ENCODE measurements at regions not wholly inside any gene's neighbourhood (a gene's known extent, or its start where the extent isn't known, plus 50 kb on each side); places are given as distances from the start of the nearest gene placed in this dataset.
A peak's percentile ranks its signal among the peaks of the same experiment; 100 is the strongest.

- DNase-seq, result peak; percentile 86
Measured at GRCh38 chr18:75654851-75655751, 227.6 kb upstream of the SMIM21 start.

GRCh38 chr18:75654386-75654785 lies 226.9 kb upstream of the SMIM21 start:
- no peak for DNase-seq

GRCh38 chr18:75652528-75652927 lies 225.0 kb upstream of the SMIM21 start:
- no peak for DNase-seq

DNA sequence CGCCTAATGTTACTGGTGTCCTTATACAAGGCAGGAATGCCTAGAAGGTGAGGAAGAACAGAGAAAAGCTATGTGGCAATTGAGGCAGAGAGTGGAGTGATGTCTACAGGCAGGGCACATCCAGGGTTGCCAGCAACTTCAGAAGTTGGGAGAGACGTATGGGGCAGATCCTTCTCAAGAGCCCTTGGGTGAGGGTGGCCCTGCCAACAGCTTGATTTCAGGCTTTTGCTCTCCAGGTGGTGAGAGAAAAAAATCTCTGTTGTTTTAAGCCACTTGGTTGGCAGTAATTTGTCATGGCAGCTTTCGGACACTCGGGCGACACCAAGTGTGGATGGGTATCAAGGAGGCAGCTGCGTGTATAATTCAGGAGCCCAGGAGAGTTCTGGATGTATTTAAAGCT lies 217.4 kb upstream of the SMIM21 start:
- no peak for DNase-seq

DNA sequence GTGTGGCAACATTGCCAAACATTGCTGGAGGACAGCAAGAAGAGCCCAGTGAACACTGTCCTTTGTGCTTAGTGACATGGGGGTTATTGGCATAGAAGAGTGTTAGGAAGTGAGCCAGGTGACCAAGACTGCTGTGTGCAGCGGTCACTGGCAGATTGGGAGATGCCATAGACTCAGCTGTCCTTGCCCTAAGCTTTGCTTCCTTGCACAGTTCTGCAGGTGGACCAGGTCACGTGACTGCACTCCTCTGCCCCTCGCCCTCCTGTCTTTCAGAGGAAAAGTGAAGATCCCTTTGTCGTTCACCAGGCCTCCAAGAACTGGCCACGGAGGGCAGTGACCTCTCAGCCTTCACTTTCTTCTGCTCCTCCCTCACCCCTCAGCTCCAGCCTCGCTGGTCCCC lies 215.6 kb upstream of the SMIM21 start:
- DNase-seq, result no peak

DNA sequence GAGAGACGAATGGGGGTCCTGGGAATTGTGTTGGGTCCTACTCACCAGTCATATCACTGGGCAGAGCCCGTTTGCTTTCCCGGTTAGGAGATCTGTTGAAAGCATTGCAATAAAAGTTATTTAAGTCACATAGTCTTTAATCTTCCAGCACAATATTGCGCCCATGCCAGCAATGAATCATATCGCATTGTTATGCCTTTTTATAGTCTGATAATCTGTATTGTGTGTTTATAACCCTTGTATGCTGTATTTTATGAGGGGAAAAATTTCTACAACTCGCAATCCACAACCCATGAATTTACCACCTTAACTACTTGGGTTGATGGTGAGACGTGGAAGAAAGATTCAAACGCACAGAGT lies 211.9 kb upstream of the SMIM21 start:
- no peak for DNase-seq

- no peak for DNase-seq
Measured at GRCh38 chr18:75638776-75639471, 211.4 kb upstream of the SMIM21 start.

DNA sequence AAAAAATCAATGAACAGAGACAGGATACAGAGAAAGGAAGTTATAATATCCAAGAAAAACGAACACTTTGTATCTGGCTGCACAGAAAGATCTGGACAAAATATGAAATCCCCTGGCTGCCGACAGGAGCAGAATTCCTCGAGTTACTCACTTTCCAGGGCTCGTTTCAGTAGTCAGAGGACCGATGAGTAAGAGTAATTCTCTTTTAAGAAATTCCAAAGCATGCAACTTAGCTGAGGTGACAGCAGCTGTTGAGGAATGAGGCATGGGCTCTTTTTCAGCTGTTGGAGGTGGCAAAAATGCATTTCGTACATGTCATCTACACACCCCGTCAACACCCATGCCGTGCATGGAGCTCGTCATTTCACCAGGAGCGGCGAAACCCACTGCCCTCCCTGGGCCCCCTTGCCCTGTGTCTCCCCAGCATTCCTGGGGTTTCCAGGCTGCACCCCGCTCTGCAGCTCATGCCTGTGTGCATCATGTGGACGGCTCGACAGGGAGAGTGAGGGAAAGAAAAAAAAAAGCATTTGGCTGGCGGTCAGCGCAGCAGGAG lies 210.8 kb upstream of the SMIM21 start:
- DNase-seq, result no peak

- DNase-seq, result peak; percentile 4
Measured at GRCh38 chr18:75635096-75635495, 207.6 kb upstream of the SMIM21 start.

GRCh38 chr18:75625966-75626365 lies 198.5 kb upstream of the SMIM21 start:
- DNase-seq, result no peak

GRCh38 chr18:75624869-75625268 lies 197.4 kb upstream of the SMIM21 start:
- no peak for DNase-seq

DNA sequence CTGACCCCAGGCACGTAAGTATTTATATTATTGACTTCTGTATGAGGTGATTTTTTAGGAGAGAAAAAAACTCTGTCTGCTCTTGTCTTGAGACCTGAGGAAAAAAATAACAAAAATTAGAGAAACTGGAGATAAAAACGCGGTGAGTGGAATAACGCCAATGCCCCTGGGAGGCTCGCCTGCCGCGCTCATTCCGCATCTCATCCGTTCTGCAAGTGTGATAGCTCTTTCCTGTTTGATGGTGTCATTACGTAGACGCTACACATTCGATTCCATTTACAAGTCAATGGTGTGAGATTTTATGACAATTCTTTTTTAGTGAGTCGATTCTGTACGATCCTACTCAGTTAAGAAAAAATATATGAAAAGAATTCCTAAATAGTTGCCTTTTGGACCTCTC lies 194.3 kb upstream of the SMIM21 start:
- no peak for DNase-seq

DNA sequence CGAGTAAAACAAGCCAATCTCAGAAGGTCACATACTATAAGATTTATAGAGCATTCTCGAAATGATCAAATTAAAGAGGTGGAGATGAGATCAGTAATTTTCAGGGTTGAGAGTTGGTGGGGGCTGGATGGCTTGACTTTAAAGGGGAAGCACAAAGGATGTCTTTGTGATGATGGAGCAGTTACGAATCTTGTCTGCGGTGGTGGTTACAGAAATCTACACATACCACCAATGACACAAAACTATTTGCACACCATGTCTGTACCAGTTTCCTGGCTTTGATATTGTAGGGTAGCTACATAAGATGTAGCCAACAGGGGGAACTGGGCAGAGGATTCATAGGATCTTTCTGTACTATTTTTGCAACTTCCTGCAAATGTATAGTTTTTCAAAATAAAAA lies 190.6 kb upstream of the SMIM21 start:
- DNase-seq, result no peak

DNA sequence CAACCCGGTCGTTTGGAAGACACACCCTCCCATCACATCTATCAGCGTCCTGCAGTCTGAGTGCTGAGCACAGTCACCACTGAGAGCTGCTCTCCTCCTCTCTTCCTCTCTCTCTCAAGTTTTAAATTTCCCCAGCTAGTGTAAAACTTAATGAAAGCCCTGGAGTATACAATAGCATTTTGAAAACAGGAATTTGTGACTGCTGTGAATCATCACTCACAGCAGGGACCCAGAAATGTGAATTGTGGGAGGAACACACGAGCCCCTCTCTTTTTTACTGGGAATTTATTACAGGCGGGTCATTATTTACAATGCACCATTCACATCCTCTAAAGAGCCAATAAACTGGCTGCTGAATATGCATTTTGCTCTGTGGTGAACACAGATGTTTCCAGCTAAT lies 185.0 kb upstream of the SMIM21 start:
- no peak for DNase-seq

DNA sequence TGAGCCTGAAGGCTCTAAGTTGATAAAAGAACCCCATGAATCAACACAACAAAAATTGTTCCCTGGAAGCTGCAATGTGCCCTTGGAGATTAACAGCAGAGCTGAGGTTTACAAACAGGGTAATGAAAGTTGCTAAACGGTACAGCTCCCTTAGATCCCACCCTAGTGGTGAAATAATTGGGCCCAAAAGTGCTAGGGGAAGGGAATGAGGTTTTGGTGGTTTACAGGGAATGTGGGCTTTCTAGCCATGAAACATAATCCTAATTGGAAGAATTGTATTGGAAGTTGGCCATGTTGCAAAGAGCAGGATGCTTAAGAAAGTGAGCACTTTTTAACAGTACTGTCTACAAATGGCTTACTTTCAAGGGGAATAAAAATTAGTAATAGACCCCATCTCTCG lies 180.2 kb upstream of the SMIM21 start:
- no peak for DNase-seq

DNA sequence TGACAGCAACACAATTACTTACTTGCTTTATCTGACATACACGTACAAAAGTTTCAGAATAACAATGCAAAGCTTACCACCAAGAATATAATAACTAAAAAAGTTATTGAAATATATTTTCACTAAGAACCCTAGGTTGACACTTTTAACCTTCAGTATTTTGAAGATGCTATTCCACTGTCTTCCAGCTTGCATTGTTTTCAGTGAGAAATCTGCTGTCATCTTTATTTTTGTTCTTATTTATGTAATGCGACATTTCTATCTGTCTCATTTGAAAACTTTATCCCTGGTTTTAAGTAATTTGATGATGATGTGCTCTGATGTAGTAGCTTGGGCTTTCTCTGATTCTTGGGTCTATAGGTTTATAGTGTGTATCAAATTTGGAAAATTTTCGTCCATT lies 165.0 kb upstream of the SMIM21 start:
- DNase-seq, result no peak

GRCh38 chr18:75588412-75588811 lies 160.9 kb upstream of the SMIM21 start:
- no peak for DNase-seq

DNA sequence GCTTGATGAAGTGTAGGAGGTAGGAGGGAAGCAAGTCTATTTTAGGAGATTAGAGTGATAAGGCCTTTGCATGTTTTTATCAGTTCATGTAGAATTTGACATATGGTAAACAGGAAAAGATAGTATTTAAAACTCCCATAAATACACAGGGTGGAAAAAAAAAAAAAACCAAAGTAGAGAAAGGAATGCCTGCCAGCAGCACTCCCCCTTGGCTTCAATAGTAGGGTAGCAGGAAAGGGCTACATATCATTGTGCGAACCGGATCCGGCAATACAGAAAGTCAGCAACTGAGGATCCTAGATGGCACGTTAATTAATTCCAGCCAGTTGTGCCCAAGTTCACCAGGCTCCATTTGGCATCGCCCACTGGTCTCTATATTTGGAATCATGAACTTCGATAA lies 159.6 kb upstream of the SMIM21 start:
- peak; percentile 38 for DNase-seq

DNA sequence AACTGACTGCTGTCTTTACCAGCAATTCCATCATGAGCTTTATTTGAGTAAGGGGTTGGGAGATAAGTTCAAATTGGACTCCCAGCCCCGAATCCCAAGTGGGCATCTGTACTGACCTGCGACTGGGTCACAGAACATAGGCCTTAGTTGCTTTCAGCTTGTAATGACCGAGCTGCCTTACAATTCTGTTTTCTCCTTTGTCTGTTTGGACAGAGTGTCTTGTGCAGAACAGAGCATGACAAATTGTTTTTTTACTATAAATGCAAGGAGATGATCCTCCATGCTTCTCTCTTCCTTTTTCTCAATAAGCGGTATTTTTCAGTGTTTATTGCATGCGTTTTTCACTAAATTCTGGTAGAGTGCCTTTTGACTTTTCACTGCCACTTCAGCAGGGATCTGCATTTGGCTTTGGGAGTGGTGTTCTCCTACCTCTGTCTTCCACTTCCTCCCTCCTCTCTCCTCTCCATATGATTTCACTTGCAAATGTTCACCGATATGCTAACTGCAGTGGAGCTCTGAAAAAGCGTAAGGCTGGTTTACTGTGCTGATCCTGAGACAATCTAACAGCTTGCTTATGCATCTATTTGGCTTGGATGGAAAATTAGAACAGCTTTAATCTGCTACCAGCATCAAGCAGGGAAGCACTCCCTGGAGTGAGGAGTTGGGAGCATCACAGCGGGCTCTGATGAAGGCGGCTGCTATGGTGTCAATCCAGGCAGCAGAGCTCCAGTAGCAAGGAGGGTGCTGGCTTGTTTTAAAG lies 158.8 kb upstream of the SMIM21 start:
- peak; percentile 96 for DNase-seq

GRCh38 chr18:75582940-75583339 lies 155.4 kb upstream of the SMIM21 start:
- no peak for DNase-seq

GRCh38 chr18:75582406-75582821 lies 154.9 kb upstream of the SMIM21 start:
- DNase-seq, result no peak

DNA sequence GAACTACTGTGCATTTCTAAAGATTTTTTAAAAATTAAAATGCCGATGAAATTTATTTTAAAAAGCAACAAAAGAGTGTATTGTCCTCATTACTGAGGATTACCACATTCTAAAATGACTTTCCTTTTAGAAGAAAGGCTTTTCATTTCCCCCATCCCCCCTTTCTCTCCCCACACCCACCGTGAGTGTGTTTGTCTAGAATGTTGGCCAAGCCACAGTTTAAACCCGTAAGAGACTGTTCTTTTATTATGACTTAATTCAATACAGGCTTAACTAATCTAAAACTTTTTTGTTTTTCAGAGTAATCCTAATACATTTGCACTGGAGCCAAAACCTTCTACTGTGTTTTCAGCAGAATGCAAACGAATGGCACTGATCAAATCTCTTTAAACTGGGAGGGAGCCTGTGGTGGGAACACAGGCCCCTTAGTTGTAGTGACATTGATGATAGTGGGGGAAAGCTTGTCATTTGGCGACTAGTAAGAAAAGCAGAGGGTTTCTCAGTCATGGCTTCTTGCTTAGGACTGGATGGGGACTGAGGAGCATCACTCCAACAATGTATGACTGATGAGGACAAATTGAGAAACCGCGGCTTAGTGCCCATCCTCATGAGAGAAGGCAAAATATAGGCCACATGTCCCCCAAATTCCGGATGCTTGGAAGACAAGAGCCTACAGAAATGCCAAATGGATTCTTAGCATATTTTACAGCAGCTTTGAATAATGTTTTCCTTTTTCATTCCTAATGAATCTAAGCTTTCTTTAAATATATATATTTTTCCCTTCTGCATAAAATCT lies 154.0 kb upstream of the SMIM21 start:
- no peak for DNase-seq

DNA sequence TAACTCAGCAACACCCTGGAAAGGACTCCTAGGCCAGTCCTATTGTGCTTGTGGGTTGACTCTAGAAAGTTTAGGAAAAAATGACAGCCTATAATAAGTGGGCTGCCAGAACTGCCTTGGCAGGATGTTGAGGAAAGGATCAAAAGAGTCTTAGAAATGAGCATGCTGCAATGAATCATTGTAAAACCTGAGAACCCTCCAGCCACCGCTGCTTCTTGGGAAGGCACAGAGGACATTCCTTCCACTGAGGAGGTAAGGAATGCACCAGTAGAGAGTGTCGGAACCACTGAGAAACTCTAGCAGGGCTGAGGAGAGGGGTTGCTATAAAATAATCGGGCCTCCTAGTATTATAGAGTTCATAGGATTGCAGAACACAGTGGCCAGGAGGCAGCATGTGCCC lies 146.7 kb upstream of the SMIM21 start:
- DNase-seq, result no peak

Data from NCI-H526 treated with DMSO at 0.1 percent for 48 hours (cell line).